A673 (cell line): ENCODE measurements at regions not wholly inside any gene's neighbourhood (a gene's known extent, or its start where the extent isn't known, plus 50 kb on each side); places are given as distances from the start of the nearest gene placed in this dataset.

Source experiments
- BruUV-seq: library from RNA; stranded (reverse); fragments of 400-500 nt; replicated peaks from 2 replicates; lab custom pipeline; 2021; lab: Mats Ljungman, UMichigan
- CTCF ChIA-PET: fragments of 300-600 bp; sonication (Branson Sonifier 250); formaldehyde crosslinking; loops from one replicate; lab custom pipeline; 2022; ENCODE audit warnings: antibody characterized with exemption; lab: Charles Lee
- POLR2A ChIA-PET: fragments of 300-600 bp; sonication (Branson Sonifier 250); formaldehyde crosslinking; loops from one replicate; lab custom pipeline; 2022; ENCODE audit warnings: antibody characterized with exemption; ENCODE audit not compliant: low non-redundant PET; lab: Charles Lee
- DNase-seq: peaks from one replicate; pipeline ENCODE4 v3.0.0-alpha.2; 2015; ENCODE audit warnings: low spot score
- H3K27ac ChIP-seq: fragments of 200-600 bp; sonication (generic); 2 replicates; pipeline ENCODE4 v1.5.1; 2016; ENCODE audit warnings: mixed run types, low read depth, mild to moderate bottlenecking, mixed read lengths, antibody characterized with exemption, low read length; ENCODE audit not compliant: poor library complexity, severe bottlenecking
- H3K27me3 ChIP-seq: fragments of 200-600 bp; sonication (generic); replicated peaks from 2 replicates; pipeline ENCODE4 v1.6.1; 2017; ENCODE audit warnings: mixed run types, low read depth, mild to moderate bottlenecking, mixed read lengths, antibody characterized with exemption, low read length; ENCODE audit not compliant: insufficient read depth, poor library complexity
- H3K36me3 ChIP-seq: fragments of 200-600 bp; sonication (generic); 2 replicates; pipeline ENCODE4 v1.6.1; 2016; ENCODE audit warnings: mixed run types, mild to moderate bottlenecking, mixed read lengths, antibody characterized with exemption, low read length; ENCODE audit not compliant: insufficient read depth, poor library complexity, severe bottlenecking
- H3K4me1 ChIP-seq: fragments of 200-600 bp; sonication (generic); 2 replicates; pipeline ENCODE4 v1.6.1; 2017; ENCODE audit warnings: mixed run types, mild to moderate bottlenecking, mixed read lengths, antibody characterized with exemption, low read length; ENCODE audit not compliant: insufficient read depth, poor library complexity, severe bottlenecking
- H3K4me3 ChIP-seq: fragments of 200-600 bp; sonication (generic); 2 replicates; pipeline ENCODE4 v1.5.1; 2016; ENCODE audit warnings: low read depth, mixed run types, mild to moderate bottlenecking, mixed read lengths, low read length; ENCODE audit not compliant: poor library complexity, severe bottlenecking
- H3K9me3 ChIP-seq: fragments of 200-600 bp; sonication (generic); 2 replicates; pipeline ENCODE4 v1.6.1; 2016; ENCODE audit warnings: mixed run types, low read depth, mild to moderate bottlenecking, mixed read lengths, antibody characterized with exemption, low read length; ENCODE audit not compliant: poor library complexity, severe bottlenecking
- EZH2 ChIP-seq: fragments of 200-600 bp; sonication (generic); IDR thresholded peaks from 2 replicates; pipeline ENCODE4 v1.6.1; 2017; ENCODE audit warnings: borderline replicate concordance, low read depth, mild to moderate bottlenecking, mixed read lengths, antibody characterized with exemption, low read length; ENCODE audit not compliant: poor library complexity, severe bottlenecking
- intact Hi-C: fragments of 100-400 bp; cut with micrococcal nuclease; formaldehyde crosslinking; loops from one replicate; pipeline ENCODE4 v1.10.0; 2022; ENCODE audit not compliant: unreplicated experiment
- TF ChIP-seq, protein P1 (sequence below): fragments of 300-800, 200-600 bp; sonication (generic); conservative IDR thresholded peaks from 2 replicates; pipeline ENCODE4 v1.5.1; 2017; ENCODE audit warnings: low read depth, mild to moderate bottlenecking, antibody characterized with exemption, low read length, moderate library complexity, mixed read lengths

DNA sequence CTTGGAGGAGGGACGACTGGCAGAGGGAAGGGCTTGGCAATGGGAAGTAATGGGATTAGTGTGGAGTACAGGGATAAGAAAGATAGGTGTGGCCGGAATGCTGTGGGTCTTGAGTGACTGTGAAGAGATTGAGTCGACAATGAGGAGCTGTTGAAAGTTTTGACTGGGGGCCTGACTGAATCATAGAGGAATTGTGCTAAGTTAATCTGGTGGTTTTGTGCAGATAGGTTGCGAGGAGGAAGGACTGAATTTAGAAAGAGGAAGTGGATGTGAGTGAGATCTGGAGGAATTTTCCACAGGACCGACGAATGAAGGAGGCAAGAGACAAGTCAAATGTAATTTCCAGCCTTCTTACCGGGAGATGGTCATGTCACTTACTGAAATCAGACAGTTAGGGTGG is 143.9 kb upstream of the RALGAPA2 start:
- POLR2A ChIA-PET, result no interaction called here
- BruUV-seq, result no TSS peak

DNA sequence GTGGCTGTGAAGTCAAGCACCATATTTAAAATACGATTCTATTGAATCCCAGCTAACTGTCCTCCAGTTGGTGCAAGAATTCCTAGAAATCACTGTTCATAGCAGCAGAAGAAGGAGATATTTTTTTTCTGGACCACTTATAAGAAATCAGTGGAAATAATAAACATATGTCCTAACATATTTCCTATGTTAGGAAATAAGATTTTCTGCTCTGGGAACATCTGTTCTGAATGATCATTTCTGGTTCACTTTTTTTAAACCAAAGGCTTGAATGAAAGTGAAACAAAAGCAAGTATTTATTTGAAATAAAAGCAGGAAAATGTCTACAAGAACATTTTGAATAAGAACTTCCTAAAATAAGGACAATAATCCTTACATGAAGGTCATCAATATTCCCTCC is 138.9 kb upstream of the RALGAPA2 start:
- TF ChIP-seq, protein P1, sequence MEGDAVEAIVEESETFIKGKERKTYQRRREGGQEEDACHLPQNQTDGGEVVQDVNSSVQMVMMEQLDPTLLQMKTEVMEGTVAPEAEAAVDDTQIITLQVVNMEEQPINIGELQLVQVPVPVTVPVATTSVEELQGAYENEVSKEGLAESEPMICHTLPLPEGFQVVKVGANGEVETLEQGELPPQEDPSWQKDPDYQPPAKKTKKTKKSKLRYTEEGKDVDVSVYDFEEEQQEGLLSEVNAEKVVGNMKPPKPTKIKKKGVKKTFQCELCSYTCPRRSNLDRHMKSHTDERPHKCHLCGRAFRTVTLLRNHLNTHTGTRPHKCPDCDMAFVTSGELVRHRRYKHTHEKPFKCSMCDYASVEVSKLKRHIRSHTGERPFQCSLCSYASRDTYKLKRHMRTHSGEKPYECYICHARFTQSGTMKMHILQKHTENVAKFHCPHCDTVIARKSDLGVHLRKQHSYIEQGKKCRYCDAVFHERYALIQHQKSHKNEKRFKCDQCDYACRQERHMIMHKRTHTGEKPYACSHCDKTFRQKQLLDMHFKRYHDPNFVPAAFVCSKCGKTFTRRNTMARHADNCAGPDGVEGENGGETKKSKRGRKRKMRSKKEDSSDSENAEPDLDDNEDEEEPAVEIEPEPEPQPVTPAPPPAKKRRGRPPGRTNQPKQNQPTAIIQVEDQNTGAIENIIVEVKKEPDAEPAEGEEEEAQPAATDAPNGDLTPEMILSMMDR, result no peak
- no peak for TF ChIP-seq EZH2
- no peak overlapping the region for H3K4me3 ChIP-seq
- no peaks in the 10 kb centered on the region for H3K27me3 ChIP-seq
- POLR2A ChIA-PET, result no interaction called here
- CTCF ChIA-PET, result no interaction called here
- H3K36me3 ChIP-seq, result no peaks in the 10 kb centered on the region
- BruUV-seq, result no TSS peak
- no peak for DNase-seq
- intact Hi-C loops, result no loop called here
- H3K9me3 ChIP-seq, result no peaks in the 10 kb centered on the region
- no peaks in the 10 kb centered on the region for H3K4me1 ChIP-seq
- H3K27ac ChIP-seq, result no peak overlapping the region

More for the DNA sequence above, 143.9 kb upstream of the RALGAPA2 start:
- Histone ChIP-seq H3K36me3 (no peaks in the 10 kb centered on the region), H3K27ac (no peak overlapping the region), H3K4me3 (no peak overlapping the region), H3K4me1 (no peaks in the 10 kb centered on the region), H3K27me3 (no peaks in the 10 kb centered on the region), H3K9me3 (no peaks in the 10 kb centered on the region)
- no peak for DNase-seq
- CTCF ChIA-PET, result no interaction called here
- TF ChIP-seq EZH2, result no peak
- TF ChIP-seq, protein P1, result no peak
- intact Hi-C loops, result no loop called here

DNA sequence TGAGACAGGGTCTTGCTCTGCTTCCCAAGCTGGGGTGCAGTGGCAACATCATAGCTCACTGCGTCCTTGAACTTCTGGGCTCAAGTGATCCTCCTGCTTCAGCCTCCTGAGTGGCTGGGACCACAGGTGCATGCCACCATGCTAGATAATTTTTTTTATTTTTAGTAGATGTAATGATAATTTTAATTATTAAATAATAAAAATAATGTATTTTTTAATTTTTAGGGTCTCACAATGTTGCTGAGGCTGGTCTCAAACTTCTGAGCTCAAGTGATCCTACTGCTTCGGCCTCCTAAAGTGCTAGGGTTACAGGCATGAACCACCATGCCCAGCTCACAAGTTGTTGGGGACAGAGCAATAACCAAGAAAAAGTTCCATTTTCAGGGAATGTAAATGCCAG is 138.0 kb upstream of the RALGAPA2 start:
- no peak for TF ChIP-seq EZH2
- TF ChIP-seq, protein P1, result no peak
- no peak overlapping the region for H3K4me3 ChIP-seq
- CTCF ChIA-PET, result no interaction called here
- H3K27ac ChIP-seq, result no peak overlapping the region
- intact Hi-C loops, result no loop called here
- no peaks in the 10 kb centered on the region for H3K9me3 ChIP-seq
- H3K27me3 ChIP-seq, result no peaks in the 10 kb centered on the region
- POLR2A ChIA-PET, result no interaction called here
- no peaks in the 10 kb centered on the region for H3K36me3 ChIP-seq
- BruUV-seq, result no TSS peak
- no peaks in the 10 kb centered on the region for H3K4me1 ChIP-seq
- no peak for DNase-seq
